K562 (cell line): ENCODE measurements at regions not wholly inside any gene's neighbourhood (a gene's known extent, or its start where the extent isn't known, plus 50 kb on each side); places are given as distances from the start of the nearest gene placed in this dataset.

Experiments
- ATF1 ChIP-seq, 2 experiments: fragments of 450-650 bp in 1 of 2; IDR thresholded peaks; 2 replicates each; pipeline ENCODE4 v1.6.1; 2016; ENCODE audit warnings: missing compliant biosample characterization in 1 of 2, missing genetic modification characterization in 1 of 2
- DDX20 ChIP-seq: fragments of 450-650 bp; IDR thresholded peaks from 2 replicates; pipeline ENCODE4 v1.6.1; 2016; ENCODE audit warnings: missing genetic modification characterization, low read depth, mild to moderate bottlenecking, missing compliant biosample characterization, moderate library complexity
- E2F1 ChIP-seq: sonication (generic); formaldehyde crosslinking; IDR thresholded peaks from 2 replicates; pipeline ENCODE4 v1.8.1; 2023; ENCODE audit warnings: mild to moderate bottlenecking, missing genetic modification reagents, moderate library complexity
- E4F1 ChIP-seq: fragments of 250-450 bp; sonication (Bioruptor Pico); IDR thresholded peaks from 2 replicates; pipeline ENCODE4 v1.5.0; 2021; ENCODE audit warnings: mild to moderate bottlenecking, borderline replicate concordance
- KDM4B ChIP-seq, 2 experiments: fragments of 450-650 bp in 1 of 2; sonication (generic) in 1 of 2; IDR thresholded peaks; 2 replicates each; pipeline ENCODE4 v1.6.1; 2016 to 2017; ENCODE audit warnings: borderline replicate concordance in 2 of 2, antibody characterized with exemption in 1 of 2, low read depth in 1 of 2, mild to moderate bottlenecking in 1 of 2
- KLF6 ChIP-seq: fragments of 250-450 bp; sonication (Bioruptor Pico); IDR thresholded peaks from 2 replicates; pipeline ENCODE4 v1.4.0; 2020; ENCODE audit warnings: mild to moderate bottlenecking, moderate library complexity, borderline replicate concordance
- LCOR ChIP-seq: sonication (generic); formaldehyde crosslinking; IDR thresholded peaks from 2 replicates; pipeline ENCODE4 v1.8.0; 2022; ENCODE audit warnings: mild to moderate bottlenecking, missing genetic modification reagents
- NCOA6 ChIP-seq: fragments of 450-650 bp; IDR thresholded peaks from 2 replicates; pipeline ENCODE4 v1.6.1; 2017; ENCODE audit warnings: mild to moderate bottlenecking
- NR2F6 ChIP-seq: fragments of 450-650 bp; formaldehyde crosslinking; IDR thresholded peaks from 2 replicates; pipeline ENCODE4 v1.4.0; 2020; ENCODE audit warnings: mild to moderate bottlenecking
- PML ChIP-seq: IDR thresholded peaks from 2 replicates; pipeline ENCODE4 v1.6.1; 2012; ENCODE audit warnings: low read length, inconsistent platforms
- POLR3A ChIP-seq: IDR thresholded peaks from 2 replicates; pipeline ENCODE4 v1.6.1; 2011; ENCODE audit warnings: borderline replicate concordance, mild to moderate bottlenecking, moderate library complexity; ENCODE audit not compliant: insufficient read length, insufficient read depth; ENCODE audit errors: extremely low read depth
- PTBP1 ChIP-seq: fragments of 200-400 bp; formaldehyde crosslinking; IDR thresholded peaks from 2 replicates; pipeline ENCODE4 v1.6.1; 2017; ENCODE audit warnings: low read depth, low read length
- PTRF ChIP-seq: fragments of 450-650 bp; IDR thresholded peaks from 2 replicates; pipeline ENCODE4 v1.6.1; 2016; ENCODE audit warnings: mild to moderate bottlenecking, missing genetic modification characterization, missing compliant biosample characterization
- RHOXF2B ChIP-seq: fragments of 250-450 bp; sonication (Bioruptor Pico); conservative IDR thresholded peaks from 2 replicates; pipeline ENCODE4 v1.5.1; 2021
- SNRNP70 ChIP-seq: fragments of 200-400 bp; formaldehyde crosslinking; optimal IDR thresholded peaks from 2 replicates; pipeline ENCODE3; 2017; ENCODE audit warnings: low read depth, low read length
- TAF7 ChIP-seq: fragments of 450-650 bp; IDR thresholded peaks from 2 replicates; pipeline ENCODE4 v1.6.1; 2016; ENCODE audit warnings: missing genetic modification characterization, missing compliant biosample characterization
- TCFL5 ChIP-seq: fragments of 250-450 bp; sonication (Bioruptor Pico); conservative IDR thresholded peaks from 2 replicates; pipeline ENCODE4 v1.6.1; 2021; ENCODE audit warnings: mild to moderate bottlenecking, moderate library complexity, matching md5 sums
- VEZF1 ChIP-seq: fragments of 200-800 bp; sonication (Bioruptor generic); IDR thresholded peaks from 2 replicates; pipeline ENCODE4 v1.6.1; 2017; ENCODE audit warnings: missing genetic modification characterization, missing compliant biosample characterization
- ZBTB7A ChIP-seq: IDR thresholded peaks from 2 replicates; pipeline ENCODE4 v1.6.1; 2011; ENCODE audit warnings: low read depth, mild to moderate bottlenecking, low read length, moderate library complexity, borderline replicate concordance; ENCODE audit not compliant: control insufficient read depth
- ZNF384 ChIP-seq: IDR thresholded peaks from 2 replicates; pipeline ENCODE4 v1.6.1; 2012; ENCODE audit warnings: low read depth, low read length, improper control_type of control experiment
- ZNF431 ChIP-seq: sonication (generic); formaldehyde crosslinking; IDR thresholded peaks from 2 replicates; pipeline ENCODE4 v1.8.0; 2022; ENCODE audit warnings: mild to moderate bottlenecking, missing genetic modification reagents
- ZNF449 ChIP-seq: fragments of 250-450 bp; sonication (Bioruptor Pico); IDR thresholded peaks from 2 replicates; pipeline ENCODE4 v1.8.0; 2022; ENCODE audit warnings: moderate library complexity, mild to moderate bottlenecking, inconsistent platforms

- no peak for TF ChIP-seq RHOXF2B (CRISPR knock-in tag)
- no peak for TF ChIP-seq KLF6
- TF ChIP-seq E4F1 (CRISPR knock-in tag): no peak
- peak; percentile 35; the same call in 1 of the 2 replicates for TF ChIP-seq VEZF1 (CRISPR knock-in tag)
- TF ChIP-seq TAF7 (tag): no peak
- TF ChIP-seq NCOA6: no peak
- no peak for TF ChIP-seq SNRNP70
- TF ChIP-seq ZNF431 (CRISPR knock-in tag): no peak
- TF ChIP-seq KDM4B (IDR thresholded peaks at IDR 0.05; ENCODE audit: borderline replicate concordance in 2 of 2, low read depth in 1 of 2): no peak
- no peak for TF ChIP-seq PTRF (tag)
- no peak for TF ChIP-seq E2F1 (CRISPR knock-in tag)
- TF ChIP-seq NR2F6 (CRISPR knock-in tag): no peak
- no peak for TF ChIP-seq POLR3A
- no peak for TF ChIP-seq DDX20
- TF ChIP-seq ZNF449 (CRISPR knock-in tag): no peak
- TF ChIP-seq PML: peak; percentile 68
- TF ChIP-seq ATF1 (CRISPR knock-in tag; IDR thresholded peaks at IDR 0.05): no peak
- TF ChIP-seq ATF1 (tag; IDR thresholded peaks at IDR 0.05): peak; percentile 51; the same call in 1 of the 2 replicates
- no peak for TF ChIP-seq ZNF384
- TF ChIP-seq LCOR (CRISPR knock-in tag): no peak
- TF ChIP-seq TCFL5: no peak
- no peak for TF ChIP-seq PTBP1
- TF ChIP-seq ZBTB7A: no peak
These were observed 140.5 kb downstream of the TFAP2B start (continued) for GRCh38 chr6:50959081-50959641.
